ENCODE measurements at regions not wholly inside any gene's neighbourhood (a gene's known extent, or its start where the extent isn't known, plus 50 kb on each side); places are given as distances from the start of the nearest gene placed in this dataset.
A peak's percentile ranks its signal among the peaks of the same experiment; 100 is the strongest.
"Not testable (repeated sequence)": the region's sequence is repeated elsewhere in the genome, so short reads cannot be mapped to it uniquely, and the experiment has no call there.

GRCh38 chr14:53237488-53237887 lies 84.4 kb upstream of the DDHD1 start:
- DNase-seq = no peak
- no peaks in the 10 kb centered on the region for H3K27me3 Mint-ChIP-seq (ENCODE audit: low read depth)
- intact Hi-C loops (cut with micrococcal nuclease) = no loop called here
- H3K4me1 Mint-ChIP-seq (ENCODE audit: low read depth) = no peaks in the 10 kb centered on the region
- H3K27ac Mint-ChIP-seq = no peak overlapping the region
- peaks cover 5% of the 10 kb centered on the region for H3K9me3 Mint-ChIP-seq
- CTCF ChIA-PET = interaction anchor here (0.7 kb wide), 1 partner anchor 10 kb away, joined by 3 read pairs; no protein-coding TSS in a partner anchor
- H3K4me3 Mint-ChIP-seq = no peak overlapping the region
- peaks cover 3% of the 10 kb centered on the region for H3K36me3 Mint-ChIP-seq (ENCODE audit: low read depth)

- CTCF ChIA-PET = interaction anchor here (0.7 to 2.2 kb wide), 2 partner anchors 17 to 19 kb away, joined by 3 to 4 read pairs; no protein-coding TSS in a partner anchor
- no peaks in the 10 kb centered on the region for H3K9me3 Mint-ChIP-seq
- H3K27ac Mint-ChIP-seq = no peak overlapping the region
- no peaks in the 10 kb centered on the region for H3K36me3 Mint-ChIP-seq (ENCODE audit: low read depth)
- no peak for DNase-seq
- no peaks in the 10 kb centered on the region for H3K4me1 Mint-ChIP-seq (ENCODE audit: low read depth)
- H3K27me3 Mint-ChIP-seq (ENCODE audit: low read depth) = no peaks in the 10 kb centered on the region
- no peak overlapping the region for H3K4me3 Mint-ChIP-seq
- intact Hi-C loops (cut with micrococcal nuclease) = no loop called here
Observed at GRCh38 chr14:53236708-53237107, 83.6 kb upstream of the DDHD1 start.

GRCh38 chr14:53231171-53231570 lies 78.0 kb upstream of the DDHD1 start:
- no peak for DNase-seq
- intact Hi-C loops (cut with micrococcal nuclease) = no loop called here
- Mint-ChIP-seq H3K9me3 (peaks cover 2% of the 10 kb centered on the region), H3K36me3 (ENCODE audit: low read depth) (no peaks in the 10 kb centered on the region), H3K4me3 (no peak overlapping the region), H3K27me3 (ENCODE audit: low read depth) (no peaks in the 10 kb centered on the region), H3K27ac (no peak overlapping the region), H3K4me1 (ENCODE audit: low read depth) (no peaks in the 10 kb centered on the region)
- CTCF ChIA-PET = no interaction called here

GRCh38 chr14:53228966-53229365 lies 75.8 kb upstream of the DDHD1 start:
- H3K27me3 Mint-ChIP-seq (ENCODE audit: low read depth) = no peaks in the 10 kb centered on the region
- peaks cover 11% of the 10 kb centered on the region for H3K9me3 Mint-ChIP-seq
- no peaks in the 10 kb centered on the region for H3K4me1 Mint-ChIP-seq (ENCODE audit: low read depth)
- intact Hi-C loops (cut with micrococcal nuclease) = no loop called here
- CTCF ChIA-PET = no interaction called here
- no peak overlapping the region for H3K27ac Mint-ChIP-seq
- no peak for DNase-seq
- H3K36me3 Mint-ChIP-seq (ENCODE audit: low read depth) = no peaks in the 10 kb centered on the region
- no peak overlapping the region for H3K4me3 Mint-ChIP-seq

- H3K27me3 Mint-ChIP-seq (ENCODE audit: low read depth) = no peaks in the 10 kb centered on the region
- no peaks in the 10 kb centered on the region for H3K36me3 Mint-ChIP-seq (ENCODE audit: low read depth)
- no peaks in the 10 kb centered on the region for H3K4me1 Mint-ChIP-seq (ENCODE audit: low read depth)
- H3K9me3 Mint-ChIP-seq = peaks cover 11% of the 10 kb centered on the region
- CTCF ChIA-PET = no interaction called here
- H3K4me3 Mint-ChIP-seq = no peak overlapping the region
- no peak for DNase-seq
- no peak overlapping the region for H3K27ac Mint-ChIP-seq
- intact Hi-C loops (cut with micrococcal nuclease) = no loop called here
Observed at GRCh38 chr14:53227154-53227718, 74.1 kb upstream of the DDHD1 start.

GRCh38 chr14:53226553-53226952 lies 73.4 kb upstream of the DDHD1 start:
- Mint-ChIP-seq H3K27ac (no peak overlapping the region), H3K9me3 (peaks cover 11% of the 10 kb centered on the region), H3K4me3 (no peak overlapping the region), H3K4me1 (ENCODE audit: low read depth) (no peaks in the 10 kb centered on the region), H3K36me3 (ENCODE audit: low read depth) (no peaks in the 10 kb centered on the region), H3K27me3 (ENCODE audit: low read depth) (no peaks in the 10 kb centered on the region)
- CTCF ChIA-PET = no interaction called here
- DNase-seq = no peak
- intact Hi-C loops (cut with micrococcal nuclease) = no loop called here

- intact Hi-C loops (cut with micrococcal nuclease) = no loop called here
- H3K4me3 Mint-ChIP-seq = no peak overlapping the region
- no peak overlapping the region for H3K27ac Mint-ChIP-seq
- CTCF ChIA-PET = no interaction called here
- no peak for DNase-seq
- peaks cover 8% of the 10 kb centered on the region for H3K4me1 Mint-ChIP-seq (ENCODE audit: low read depth)
- peaks cover 8% of the 10 kb centered on the region for H3K9me3 Mint-ChIP-seq
- no peaks in the 10 kb centered on the region for H3K27me3 Mint-ChIP-seq (ENCODE audit: low read depth)
- no peaks in the 10 kb centered on the region for H3K36me3 Mint-ChIP-seq (ENCODE audit: low read depth)
Observed at GRCh38 chr14:53220914-53221313, 67.8 kb upstream of the DDHD1 start.

GRCh38 chr14:53218161-53218560 lies 65.0 kb upstream of the DDHD1 start:
- Mint-ChIP-seq H3K36me3 (ENCODE audit: low read depth) (no peaks in the 10 kb centered on the region), H3K27ac (no peak overlapping the region)

GRCh38 chr14:53217316-53217994 lies 64.3 kb upstream of the DDHD1 start:
- CTCF ChIA-PET = interaction anchor here (0.6 to 1.6 kb wide), 9 partner anchors 14 to 1156 kb away, joined by 3 to 4 read pairs (median 3); no protein-coding TSS in a partner anchor

More at GRCh38 chr14:53218161-53218560, 65.0 kb upstream of the DDHD1 start:
- Mint-ChIP-seq H3K27me3 (ENCODE audit: low read depth) (no peaks in the 10 kb centered on the region), H3K9me3 (no peaks in the 10 kb centered on the region), H3K4me3 (peak overlapping the region; percentile 78), H3K4me1 (ENCODE audit: low read depth) (peaks cover 8% of the 10 kb centered on the region)
- intact Hi-C loops (cut with micrococcal nuclease) = no loop called here
- CTCF ChIA-PET = interaction anchor here (0.6 to 1.6 kb wide), 9 partner anchors 14 to 1157 kb away, joined by 3 to 4 read pairs (median 3); no protein-coding TSS in a partner anchor
- no peak for DNase-seq

GRCh38 chr14:53216955-53217315 lies 63.8 kb upstream of the DDHD1 start:
- not testable (repeated sequence) for DNase-seq; H3K36me3 Mint-ChIP-seq (ENCODE audit: low read depth); H3K9me3 Mint-ChIP-seq; H3K27me3 Mint-ChIP-seq (ENCODE audit: low read depth); H3K27ac Mint-ChIP-seq; H3K4me1 Mint-ChIP-seq (ENCODE audit: low read depth)
- intact Hi-C loops (cut with micrococcal nuclease) = loop anchor here (1.0 to 2.0 kb wide), 3 partner anchors 26 to 299 kb away; partner anchors contain the start of gene DDHD1
- peak overlapping the region; percentile 78 for H3K4me3 Mint-ChIP-seq
- CTCF ChIA-PET = interaction anchor here (1.2 to 1.6 kb wide), 4 partner anchors 19 to 163 kb away, joined by 3 to 4 read pairs (median 4); no protein-coding TSS in a partner anchor

More at GRCh38 chr14:53217316-53217994, 64.3 kb upstream of the DDHD1 start:
- peak overlapping the region; percentile 65 for H3K27ac Mint-ChIP-seq
- H3K9me3 Mint-ChIP-seq = no peaks in the 10 kb centered on the region
- H3K27me3 Mint-ChIP-seq (ENCODE audit: low read depth) = no peaks in the 10 kb centered on the region
- H3K36me3 Mint-ChIP-seq (ENCODE audit: low read depth) = no peaks in the 10 kb centered on the region
- intact Hi-C loops (cut with micrococcal nuclease) = loop anchor here (1.0 to 2.0 kb wide), 3 partner anchors 27 to 299 kb away; partner anchors contain the start of gene DDHD1
- H3K4me1 Mint-ChIP-seq (ENCODE audit: low read depth) = peaks cover 8% of the 10 kb centered on the region
- DNase-seq = peak; percentile 79
- H3K4me3 Mint-ChIP-seq = peak overlapping the region; percentile 78

GRCh38 chr14:53216478-53216877 lies 63.4 kb upstream of the DDHD1 start:
- H3K4me1 Mint-ChIP-seq (ENCODE audit: low read depth); H3K36me3 Mint-ChIP-seq (ENCODE audit: low read depth); H3K27me3 Mint-ChIP-seq (ENCODE audit: low read depth); DNase-seq; H3K27ac Mint-ChIP-seq; H3K4me3 Mint-ChIP-seq; H3K9me3 Mint-ChIP-seq: not testable (repeated sequence)
- CTCF ChIA-PET = interaction anchor here (1.6 kb wide), 1 partner anchor 19 kb away, joined by 4 read pairs; no protein-coding TSS in a partner anchor
- intact Hi-C loops (cut with micrococcal nuclease) = loop anchor here (2.0 kb wide), 2 partner anchors 26 to 64 kb away; partner anchors contain the start of gene DDHD1

GRCh38 chr14:53215101-53215500 lies 62.0 kb upstream of the DDHD1 start:
- Mint-ChIP-seq H3K9me3 (no peaks in the 10 kb centered on the region), H3K4me3 (no peak overlapping the region), H3K36me3 (ENCODE audit: low read depth) (no peaks in the 10 kb centered on the region), H3K4me1 (ENCODE audit: low read depth) (peaks cover 8% of the 10 kb centered on the region), H3K27ac (no peak overlapping the region), H3K27me3 (ENCODE audit: low read depth) (no peaks in the 10 kb centered on the region)
- no peak for DNase-seq
- CTCF ChIA-PET = interaction anchor here (1.0 to 1.2 kb wide), 2 partner anchors 9 to 17 kb away, joined by 3 to 4 read pairs; no protein-coding TSS in a partner anchor
- intact Hi-C loops (cut with micrococcal nuclease) = no loop called here
